ENCODE measurements at regions not wholly inside any gene's neighbourhood (a gene's known extent, or its start where the extent isn't known, plus 50 kb on each side); places are given as distances from the start of the nearest gene placed in this dataset.

GRCh38 chr22:48672387-48672786 is 1155.3 kb downstream of the BRD1 start:
- DNase-seq (ENCODE audit: low read depth), result no peak
- TF ChIP-seq, protein P1, sequence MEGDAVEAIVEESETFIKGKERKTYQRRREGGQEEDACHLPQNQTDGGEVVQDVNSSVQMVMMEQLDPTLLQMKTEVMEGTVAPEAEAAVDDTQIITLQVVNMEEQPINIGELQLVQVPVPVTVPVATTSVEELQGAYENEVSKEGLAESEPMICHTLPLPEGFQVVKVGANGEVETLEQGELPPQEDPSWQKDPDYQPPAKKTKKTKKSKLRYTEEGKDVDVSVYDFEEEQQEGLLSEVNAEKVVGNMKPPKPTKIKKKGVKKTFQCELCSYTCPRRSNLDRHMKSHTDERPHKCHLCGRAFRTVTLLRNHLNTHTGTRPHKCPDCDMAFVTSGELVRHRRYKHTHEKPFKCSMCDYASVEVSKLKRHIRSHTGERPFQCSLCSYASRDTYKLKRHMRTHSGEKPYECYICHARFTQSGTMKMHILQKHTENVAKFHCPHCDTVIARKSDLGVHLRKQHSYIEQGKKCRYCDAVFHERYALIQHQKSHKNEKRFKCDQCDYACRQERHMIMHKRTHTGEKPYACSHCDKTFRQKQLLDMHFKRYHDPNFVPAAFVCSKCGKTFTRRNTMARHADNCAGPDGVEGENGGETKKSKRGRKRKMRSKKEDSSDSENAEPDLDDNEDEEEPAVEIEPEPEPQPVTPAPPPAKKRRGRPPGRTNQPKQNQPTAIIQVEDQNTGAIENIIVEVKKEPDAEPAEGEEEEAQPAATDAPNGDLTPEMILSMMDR (IDR thresholded peaks at IDR 0.05; ENCODE audit: low read depth, low read length), result no peak
- no peak for TF ChIP-seq POLR2A (IDR thresholded peaks at IDR 0.05; ENCODE audit: extremely low read depth, insufficient read length)
- TF ChIP-seq MAX (IDR thresholded peaks at IDR 0.05; ENCODE audit: low read depth, low read length), result no peak
- no peak for TF ChIP-seq MYC (IDR thresholded peaks at IDR 0.05; ENCODE audit: low read depth, low read length)
- H3K4me3 ChIP-seq (ENCODE audit: low read depth, low read length), result no peak overlapping the region

DNA sequence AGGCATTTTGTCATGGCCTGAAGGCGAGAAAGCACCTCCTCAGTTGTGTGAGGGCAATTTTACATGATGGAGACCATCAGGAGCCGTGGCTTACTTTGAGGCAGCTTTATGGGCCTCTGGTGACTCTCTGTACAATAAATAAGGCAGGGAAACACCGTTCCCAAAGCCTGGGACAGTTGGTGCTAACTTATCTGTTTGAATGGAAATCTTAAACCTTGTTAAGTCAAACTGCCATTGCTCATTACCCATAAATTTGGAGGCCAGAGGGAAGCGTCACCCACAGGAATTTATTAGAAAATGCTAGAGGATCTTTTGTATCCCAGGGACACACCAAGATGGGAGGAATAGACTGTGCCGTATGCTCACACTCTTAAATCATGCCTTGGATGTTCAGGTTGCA is 1156.9 kb downstream of the BRD1 start:
- no peak for DNase-seq (ENCODE audit: low read depth)
- H3K4me3 ChIP-seq (ENCODE audit: low read depth, low read length), result no peak overlapping the region
- TF ChIP-seq, protein P1 (IDR thresholded peaks at IDR 0.05; ENCODE audit: low read depth, low read length), result no peak

GRCh38 chr22:48669986-48670716 is 1157.5 kb downstream of the BRD1 start:
- TF ChIP-seq, protein P1 (IDR thresholded peaks at IDR 0.05; ENCODE audit: low read depth, low read length), result no peak
- TF ChIP-seq POLR2A (IDR thresholded peaks at IDR 0.05; ENCODE audit: extremely low read depth, insufficient read length) (no peak), MAX (IDR thresholded peaks at IDR 0.05; ENCODE audit: low read depth, low read length) (no peak), MYC (IDR thresholded peaks at IDR 0.05; ENCODE audit: low read depth, low read length) (no peak)
- DNase-seq (ENCODE audit: low read depth), result no peak
- no peak overlapping the region for H3K4me3 ChIP-seq (ENCODE audit: low read depth, low read length)

DNA sequence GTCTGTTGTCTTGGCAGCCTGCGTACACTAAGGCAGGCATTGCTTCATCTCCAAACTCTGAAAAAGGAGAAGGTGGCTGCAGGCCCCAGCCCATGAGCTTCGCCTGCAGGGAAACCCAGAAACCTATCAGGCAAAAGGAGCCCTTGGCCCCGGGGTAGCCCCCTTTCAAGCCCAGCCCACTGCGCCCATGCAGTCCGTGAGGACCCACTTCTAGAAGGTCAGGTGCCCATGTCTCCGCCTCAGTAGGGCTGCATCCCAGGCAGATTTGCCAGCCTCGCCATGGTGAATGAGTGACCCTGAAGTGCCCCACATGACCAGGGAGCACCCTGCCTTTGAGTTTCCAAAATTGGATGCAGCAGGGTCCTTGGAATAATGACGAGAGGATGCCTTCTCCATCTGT is 1158.4 kb downstream of the BRD1 start:
- no peak overlapping the region for H3K4me3 ChIP-seq (ENCODE audit: low read depth, low read length)
- TF ChIP-seq, protein P1 (IDR thresholded peaks at IDR 0.05; ENCODE audit: low read depth, low read length), result no peak
- TF ChIP-seq POLR2A (IDR thresholded peaks at IDR 0.05; ENCODE audit: extremely low read depth, insufficient read length), result no peak
- TF ChIP-seq MAX (IDR thresholded peaks at IDR 0.05; ENCODE audit: low read depth, low read length), result no peak
- no peak for TF ChIP-seq MYC (IDR thresholded peaks at IDR 0.05; ENCODE audit: low read depth, low read length)
- DNase-seq (ENCODE audit: low read depth), result no peak

GRCh38 chr22:48667289-48667688 is 1160.4 kb downstream of the BRD1 start:
- H3K4me3 ChIP-seq (ENCODE audit: low read depth, low read length), result no peak overlapping the region
- TF ChIP-seq POLR2A (IDR thresholded peaks at IDR 0.05; ENCODE audit: extremely low read depth, insufficient read length) (no peak), MAX (IDR thresholded peaks at IDR 0.05; ENCODE audit: low read depth, low read length) (no peak), MYC (IDR thresholded peaks at IDR 0.05; ENCODE audit: low read depth, low read length) (no peak)
- TF ChIP-seq, protein P1 (IDR thresholded peaks at IDR 0.05; ENCODE audit: low read depth, low read length), result no peak
- no peak for DNase-seq (ENCODE audit: low read depth)

DNA sequence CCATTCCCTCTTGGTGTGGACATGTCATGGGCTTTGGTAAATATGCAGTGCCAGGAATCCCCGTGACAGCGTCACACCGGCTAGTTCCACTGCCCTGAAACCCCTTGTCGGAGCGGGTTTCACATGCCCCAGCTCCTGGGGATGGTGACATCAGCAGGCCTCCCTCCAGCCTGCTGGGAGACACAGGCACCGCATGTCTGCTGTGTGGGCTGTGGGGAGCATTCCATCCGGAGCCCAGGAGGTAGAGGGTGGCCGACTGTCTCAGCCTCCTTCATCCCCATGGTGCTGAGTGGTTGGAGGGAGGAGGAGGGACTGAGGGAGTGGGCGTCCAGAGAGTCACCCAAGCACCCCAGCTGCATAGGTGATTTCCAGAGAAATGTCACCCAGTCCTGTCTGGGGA is 1161.1 kb downstream of the BRD1 start:
- no peak for DNase-seq (ENCODE audit: low read depth)
- TF ChIP-seq, protein P1 (IDR thresholded peaks at IDR 0.05; ENCODE audit: low read depth, low read length), result no peak
- TF ChIP-seq MAX (IDR thresholded peaks at IDR 0.05; ENCODE audit: low read depth, low read length) (no peak), POLR2A (IDR thresholded peaks at IDR 0.05; ENCODE audit: extremely low read depth, insufficient read length) (no peak), MYC (IDR thresholded peaks at IDR 0.05; ENCODE audit: low read depth, low read length) (no peak)
- H3K4me3 ChIP-seq (ENCODE audit: low read depth, low read length), result no peak overlapping the region

Measured in NB4 (cell line).